ENCODE measurements at regions not wholly inside any gene's neighbourhood (a gene's known extent, or its start where the extent isn't known, plus 50 kb on each side); places are given as distances from the start of the nearest gene placed in this dataset.
"Not testable (repeated sequence)": the region's sequence is repeated elsewhere in the genome, so short reads cannot be mapped to it uniquely, and the experiment has no call there.

GRCh38 chr4:23084559-23085248, 392.0 kb downstream of the GBA3 start:
- DNase-seq (ENCODE audit: low read depth), result peak; percentile 52

- DNase-seq (ENCODE audit: low read depth), result no peak
Measured at GRCh38 chr4:23083391-23083790, 390.7 kb downstream of the GBA3 start.

GRCh38 chr4:23080171-23080570, 387.4 kb downstream of the GBA3 start:
- not testable (repeated sequence) for DNase-seq (ENCODE audit: low read depth)

GRCh38 chr4:23070848-23071570, 378.3 kb downstream of the GBA3 start:
- no peak for DNase-seq (ENCODE audit: low read depth)

- DNase-seq (ENCODE audit: low read depth), result no peak
Measured at GRCh38 chr4:23068756-23069155, 376.0 kb downstream of the GBA3 start.

GRCh38 chr4:23068287-23068686, 375.6 kb downstream of the GBA3 start:
- no peak for DNase-seq (ENCODE audit: low read depth)

GRCh38 chr4:23062188-23062587, 369.5 kb downstream of the GBA3 start:
- DNase-seq (ENCODE audit: low read depth), result no peak

GRCh38 chr4:23061431-23061830, 368.7 kb downstream of the GBA3 start:
- no peak for DNase-seq (ENCODE audit: low read depth)

GRCh38 chr4:23060776-23061175, 368.0 kb downstream of the GBA3 start:
- DNase-seq (ENCODE audit: low read depth), result peak; percentile 18

GRCh38 chr4:23058165-23058776, 365.5 kb downstream of the GBA3 start:
- no peak for DNase-seq (ENCODE audit: low read depth)

- DNase-seq (ENCODE audit: low read depth), result no peak
Measured at GRCh38 chr4:23041501-23041900, 348.8 kb downstream of the GBA3 start.

- DNase-seq (ENCODE audit: low read depth), result no peak
Measured at GRCh38 chr4:23040539-23040938, 347.8 kb downstream of the GBA3 start.

- DNase-seq (ENCODE audit: low read depth), result no peak
Measured at GRCh38 chr4:23039818-23040217, 347.1 kb downstream of the GBA3 start.

- DNase-seq (ENCODE audit: low read depth), result no peak
Measured at GRCh38 chr4:23038626-23039491, 346.1 kb downstream of the GBA3 start.

- no peak for DNase-seq (ENCODE audit: low read depth)
Measured at GRCh38 chr4:23036921-23037495, 344.3 kb downstream of the GBA3 start.

- no peak for DNase-seq (ENCODE audit: low read depth)
Measured at GRCh38 chr4:23036503-23036902, 343.8 kb downstream of the GBA3 start.

- DNase-seq (ENCODE audit: low read depth), result no peak
Measured at GRCh38 chr4:23035521-23036056, 342.9 kb downstream of the GBA3 start.

GRCh38 chr4:23034731-23035130, 342.0 kb downstream of the GBA3 start:
- no peak for DNase-seq (ENCODE audit: low read depth)

GRCh38 chr4:23033796-23034195, 341.1 kb downstream of the GBA3 start:
- DNase-seq (ENCODE audit: low read depth), result no peak

- no peak for DNase-seq (ENCODE audit: low read depth)
Measured at GRCh38 chr4:23028875-23029274, 336.1 kb downstream of the GBA3 start.

- DNase-seq (ENCODE audit: low read depth), result no peak
Measured at GRCh38 chr4:23023666-23024065, 330.9 kb downstream of the GBA3 start.

GRCh38 chr4:23023121-23023520, 330.4 kb downstream of the GBA3 start:
- no peak for DNase-seq (ENCODE audit: low read depth)

Measured in ELR (cell line).